WTC11 (cell line): ENCODE measurements at regions not wholly inside any gene's neighbourhood (a gene's known extent, or its start where the extent isn't known, plus 50 kb on each side); places are given as distances from the start of the nearest gene placed in this dataset.

Experiments
- ATF6 ChIP-seq: sonication (generic); formaldehyde crosslinking; IDR thresholded peaks from 2 replicates; pipeline ENCODE4 v1.8.1; 2023; ENCODE audit warnings: mild to moderate bottlenecking, missing genetic modification reagents
- FOXP4 ChIP-seq: sonication (generic); formaldehyde crosslinking; IDR thresholded peaks from 2 replicates; pipeline ENCODE4 v1.8.0; 2022; ENCODE audit warnings: mild to moderate bottlenecking, missing genetic modification reagents
- NFATC4 ChIP-seq: fragments of 250-450 bp; sonication (Bioruptor Pico); IDR thresholded peaks from 2 replicates; pipeline ENCODE4 v1.9.0; 2021; ENCODE audit warnings: mild to moderate bottlenecking
- NR3C1 ChIP-seq: sonication (generic); formaldehyde crosslinking; conservative IDR thresholded peaks from 2 replicates; pipeline ENCODE4 v1.8.1; 2023; ENCODE audit warnings: low read depth, mild to moderate bottlenecking, missing genetic modification reagents
- ZBTB21 ChIP-seq: sonication (generic); formaldehyde crosslinking; IDR thresholded peaks from 2 replicates; pipeline ENCODE4 v1.8.1; 2023; ENCODE audit warnings: mild to moderate bottlenecking, missing genetic modification reagents, borderline replicate concordance
- ZNF263 ChIP-seq: sonication (generic); formaldehyde crosslinking; IDR thresholded peaks from 2 replicates; pipeline ENCODE4 v1.8.1; 2022; ENCODE audit warnings: low read depth, mild to moderate bottlenecking, moderate library complexity, missing genetic modification reagents
- ZNF416 ChIP-seq: fragments of 250-450 bp; sonication (Bioruptor Pico); IDR thresholded peaks from 2 replicates; pipeline ENCODE4 v1.9.0; 2021; ENCODE audit warnings: mild to moderate bottlenecking, inconsistent platforms
- TF ChIP-seq, protein P1 (sequence below): sonication (generic); formaldehyde crosslinking; IDR thresholded peaks from 2 replicates; pipeline ENCODE4 v1.8.0; 2022; ENCODE audit warnings: mild to moderate bottlenecking, missing genetic modification reagents
- TF ChIP-seq, protein P2 (sequence below): fragments of 200-600 bp; IDR thresholded peaks from 2 replicates; pipeline ENCODE4 v1.8.0; 2022; ENCODE audit warnings: antibody characterized with exemption
- TF ChIP-seq, protein P3 (sequence below): fragments of 250-450 bp; sonication (Bioruptor Pico); IDR thresholded peaks from 2 replicates; pipeline ENCODE4 v2.1.2; 2022; ENCODE audit warnings: mild to moderate bottlenecking, moderate library complexity
- TF ChIP-seq, protein P4 (sequence below): sonication (generic); formaldehyde crosslinking; IDR thresholded peaks from 2 replicates; pipeline ENCODE4 v1.8.1; 2022; ENCODE audit warnings: mild to moderate bottlenecking, missing genetic modification reagents, moderate library complexity, borderline replicate concordance

GRCh38 chr13:50587645-50588373 is 255.7 kb downstream of the DLEU7 start:
- TF ChIP-seq ZNF416 (CRISPR knock-in tag) = no peak
- TF ChIP-seq, protein P1, sequence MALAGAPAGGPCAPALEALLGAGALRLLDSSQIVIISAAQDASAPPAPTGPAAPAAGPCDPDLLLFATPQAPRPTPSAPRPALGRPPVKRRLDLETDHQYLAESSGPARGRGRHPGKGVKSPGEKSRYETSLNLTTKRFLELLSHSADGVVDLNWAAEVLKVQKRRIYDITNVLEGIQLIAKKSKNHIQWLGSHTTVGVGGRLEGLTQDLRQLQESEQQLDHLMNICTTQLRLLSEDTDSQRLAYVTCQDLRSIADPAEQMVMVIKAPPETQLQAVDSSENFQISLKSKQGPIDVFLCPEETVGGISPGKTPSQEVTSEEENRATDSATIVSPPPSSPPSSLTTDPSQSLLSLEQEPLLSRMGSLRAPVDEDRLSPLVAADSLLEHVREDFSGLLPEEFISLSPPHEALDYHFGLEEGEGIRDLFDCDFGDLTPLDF (CRISPR knock-in tag) = no peak
- TF ChIP-seq ZNF263 (CRISPR knock-in tag) = no peak
- no peak for TF ChIP-seq NFATC4 (CRISPR knock-in tag)
- TF ChIP-seq, protein P2, sequence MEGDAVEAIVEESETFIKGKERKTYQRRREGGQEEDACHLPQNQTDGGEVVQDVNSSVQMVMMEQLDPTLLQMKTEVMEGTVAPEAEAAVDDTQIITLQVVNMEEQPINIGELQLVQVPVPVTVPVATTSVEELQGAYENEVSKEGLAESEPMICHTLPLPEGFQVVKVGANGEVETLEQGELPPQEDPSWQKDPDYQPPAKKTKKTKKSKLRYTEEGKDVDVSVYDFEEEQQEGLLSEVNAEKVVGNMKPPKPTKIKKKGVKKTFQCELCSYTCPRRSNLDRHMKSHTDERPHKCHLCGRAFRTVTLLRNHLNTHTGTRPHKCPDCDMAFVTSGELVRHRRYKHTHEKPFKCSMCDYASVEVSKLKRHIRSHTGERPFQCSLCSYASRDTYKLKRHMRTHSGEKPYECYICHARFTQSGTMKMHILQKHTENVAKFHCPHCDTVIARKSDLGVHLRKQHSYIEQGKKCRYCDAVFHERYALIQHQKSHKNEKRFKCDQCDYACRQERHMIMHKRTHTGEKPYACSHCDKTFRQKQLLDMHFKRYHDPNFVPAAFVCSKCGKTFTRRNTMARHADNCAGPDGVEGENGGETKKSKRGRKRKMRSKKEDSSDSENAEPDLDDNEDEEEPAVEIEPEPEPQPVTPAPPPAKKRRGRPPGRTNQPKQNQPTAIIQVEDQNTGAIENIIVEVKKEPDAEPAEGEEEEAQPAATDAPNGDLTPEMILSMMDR = no peak
- TF ChIP-seq, protein P3, sequence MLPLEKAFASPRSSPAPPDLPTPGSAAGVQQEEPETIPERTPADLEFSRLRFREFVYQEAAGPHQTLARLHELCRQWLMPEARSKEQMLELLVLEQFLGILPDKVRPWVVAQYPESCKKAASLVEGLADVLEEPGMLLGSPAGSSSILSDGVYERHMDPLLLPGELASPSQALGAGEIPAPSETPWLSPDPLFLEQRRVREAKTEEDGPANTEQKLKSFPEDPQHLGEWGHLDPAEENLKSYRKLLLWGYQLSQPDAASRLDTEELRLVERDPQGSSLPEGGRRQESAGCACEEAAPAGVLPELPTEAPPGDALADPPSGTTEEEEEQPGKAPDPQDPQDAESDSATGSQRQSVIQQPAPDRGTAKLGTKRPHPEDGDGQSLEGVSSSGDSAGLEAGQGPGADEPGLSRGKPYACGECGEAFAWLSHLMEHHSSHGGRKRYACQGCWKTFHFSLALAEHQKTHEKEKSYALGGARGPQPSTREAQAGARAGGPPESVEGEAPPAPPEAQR = no peak
- TF ChIP-seq, protein P4, sequence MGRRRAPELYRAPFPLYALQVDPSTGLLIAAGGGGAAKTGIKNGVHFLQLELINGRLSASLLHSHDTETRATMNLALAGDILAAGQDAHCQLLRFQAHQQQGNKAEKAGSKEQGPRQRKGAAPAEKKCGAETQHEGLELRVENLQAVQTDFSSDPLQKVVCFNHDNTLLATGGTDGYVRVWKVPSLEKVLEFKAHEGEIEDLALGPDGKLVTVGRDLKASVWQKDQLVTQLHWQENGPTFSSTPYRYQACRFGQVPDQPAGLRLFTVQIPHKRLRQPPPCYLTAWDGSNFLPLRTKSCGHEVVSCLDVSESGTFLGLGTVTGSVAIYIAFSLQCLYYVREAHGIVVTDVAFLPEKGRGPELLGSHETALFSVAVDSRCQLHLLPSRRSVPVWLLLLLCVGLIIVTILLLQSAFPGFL = no peak
- no peak for TF ChIP-seq ATF6
- no peak for TF ChIP-seq ZBTB21 (CRISPR knock-in tag)
- no peak for TF ChIP-seq FOXP4 (CRISPR knock-in tag)
- TF ChIP-seq NR3C1 (CRISPR knock-in tag) = no peak
